K562 (cell line): ENCODE measurements at regions not wholly inside any gene's neighbourhood (a gene's known extent, or its start where the extent isn't known, plus 50 kb on each side); places are given as distances from the start of the nearest gene placed in this dataset.

Source experiments
- ATF1 ChIP-seq, 2 experiments: fragments of 450-650 bp in 1 of 2; IDR thresholded peaks; 2 replicates each; pipeline ENCODE4 v1.6.1; 2016; ENCODE audit warnings: missing compliant biosample characterization in 1 of 2, missing genetic modification characterization in 1 of 2
- BHLHE40 ChIP-seq: IDR thresholded peaks from 2 replicates; pipeline ENCODE4 v1.6.1; 2011; ENCODE audit warnings: low read length, improper control_type of control experiment
- FOSL1 ChIP-seq: fragments of 200-800 bp; sonication (Bioruptor generic); conservative IDR thresholded peaks from 2 replicates; pipeline ENCODE4 v1.6.1; 2016; ENCODE audit warnings: missing genetic modification characterization, missing compliant biosample characterization
- GABPA ChIP-seq: fragments of 200-800 bp; sonication (Bioruptor generic); conservative IDR thresholded peaks from 2 replicates; pipeline ENCODE4 v1.6.1; 2016; ENCODE audit warnings: low read depth, missing genetic modification characterization, missing compliant biosample characterization
- GABPB1 ChIP-seq: sonication (generic); formaldehyde crosslinking; IDR thresholded peaks from 2 replicates; pipeline ENCODE4 v1.8.0; 2022; ENCODE audit warnings: mild to moderate bottlenecking, missing genetic modification reagents
- MAFG ChIP-seq: fragments of 450-650 bp; conservative IDR thresholded peaks from 2 replicates; pipeline ENCODE4 v1.6.1; 2016; ENCODE audit warnings: missing genetic modification characterization, missing compliant biosample characterization
- NCOR1 ChIP-seq: fragments of 450-650 bp; IDR thresholded peaks from 2 replicates; pipeline ENCODE4 v1.6.1; 2016; ENCODE audit warnings: mild to moderate bottlenecking, moderate library complexity
- SOX6 ChIP-seq: fragments of 450-650 bp; IDR thresholded peaks from 2 replicates; pipeline ENCODE4 v1.6.1; 2014; ENCODE audit warnings: mild to moderate bottlenecking
- TEAD1 ChIP-seq, 2 experiments: fragments of 450-650 bp in 1 of 2; sonication (generic) in 1 of 2; formaldehyde crosslinking; IDR thresholded peaks; 2 replicates each; pipeline versions ENCODE4 v1.4.0 to v1.8.0; 2020 to 2022; ENCODE audit warnings: mild to moderate bottlenecking in 2 of 2, missing genetic modification reagents in 1 of 2
- THRAP3 ChIP-seq: fragments of 450-650 bp; IDR thresholded peaks from 2 replicates; pipeline ENCODE4 v1.6.1; 2016; ENCODE audit warnings: mild to moderate bottlenecking, inconsistent platforms, borderline replicate concordance
- TF ChIP-seq, protein P1 (sequence below): fragments of 450-650 bp; IDR thresholded peaks from 2 replicates; pipeline ENCODE4 v1.6.1; 2016; ENCODE audit warnings: low read depth
- TF ChIP-seq, protein P2 (sequence below): IDR thresholded peaks from 3 replicates; pipeline ENCODE4 v1.6.1; 2011; ENCODE audit warnings: borderline replicate concordance, mild to moderate bottlenecking, moderate library complexity; ENCODE audit not compliant: insufficient read length; ENCODE audit errors: extremely low read depth
- TF ChIP-seq, protein P3 (sequence below): sonication (generic); formaldehyde crosslinking; IDR thresholded peaks from 2 replicates; pipeline ENCODE4 v1.8.0; 2022; ENCODE audit warnings: missing genetic modification reagents, mild to moderate bottlenecking, moderate library complexity, borderline replicate concordance
- TF ChIP-seq, protein P4 (sequence below), 2 experiments: fragments of 450-650 bp; conservative IDR thresholded peaks; 2 replicates each; pipeline ENCODE4 v1.6.1; 2017; ENCODE audit warnings: mild to moderate bottlenecking in 2 of 2, moderate library complexity in 2 of 2

DNA sequence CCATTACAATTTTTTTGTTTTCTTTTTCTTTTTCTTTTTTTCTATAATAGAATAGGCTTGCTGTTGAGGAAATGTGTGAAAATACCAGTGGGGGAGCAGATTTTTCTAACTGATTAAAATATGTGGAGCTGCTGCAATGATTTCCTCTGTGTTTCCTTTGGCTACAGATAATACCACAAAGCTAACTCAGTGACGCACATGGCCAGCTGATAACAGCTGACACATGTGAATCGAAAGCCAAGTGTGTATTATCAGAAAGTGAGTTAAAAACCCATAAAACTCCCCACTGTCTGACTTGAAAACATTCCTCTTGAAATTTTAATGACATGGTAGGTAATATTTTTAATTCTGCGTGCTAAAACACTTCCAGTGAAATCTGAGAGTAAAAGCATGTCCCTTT is 70.8 kb upstream of the AHI1 start (continued):
- TF ChIP-seq, protein P1, sequence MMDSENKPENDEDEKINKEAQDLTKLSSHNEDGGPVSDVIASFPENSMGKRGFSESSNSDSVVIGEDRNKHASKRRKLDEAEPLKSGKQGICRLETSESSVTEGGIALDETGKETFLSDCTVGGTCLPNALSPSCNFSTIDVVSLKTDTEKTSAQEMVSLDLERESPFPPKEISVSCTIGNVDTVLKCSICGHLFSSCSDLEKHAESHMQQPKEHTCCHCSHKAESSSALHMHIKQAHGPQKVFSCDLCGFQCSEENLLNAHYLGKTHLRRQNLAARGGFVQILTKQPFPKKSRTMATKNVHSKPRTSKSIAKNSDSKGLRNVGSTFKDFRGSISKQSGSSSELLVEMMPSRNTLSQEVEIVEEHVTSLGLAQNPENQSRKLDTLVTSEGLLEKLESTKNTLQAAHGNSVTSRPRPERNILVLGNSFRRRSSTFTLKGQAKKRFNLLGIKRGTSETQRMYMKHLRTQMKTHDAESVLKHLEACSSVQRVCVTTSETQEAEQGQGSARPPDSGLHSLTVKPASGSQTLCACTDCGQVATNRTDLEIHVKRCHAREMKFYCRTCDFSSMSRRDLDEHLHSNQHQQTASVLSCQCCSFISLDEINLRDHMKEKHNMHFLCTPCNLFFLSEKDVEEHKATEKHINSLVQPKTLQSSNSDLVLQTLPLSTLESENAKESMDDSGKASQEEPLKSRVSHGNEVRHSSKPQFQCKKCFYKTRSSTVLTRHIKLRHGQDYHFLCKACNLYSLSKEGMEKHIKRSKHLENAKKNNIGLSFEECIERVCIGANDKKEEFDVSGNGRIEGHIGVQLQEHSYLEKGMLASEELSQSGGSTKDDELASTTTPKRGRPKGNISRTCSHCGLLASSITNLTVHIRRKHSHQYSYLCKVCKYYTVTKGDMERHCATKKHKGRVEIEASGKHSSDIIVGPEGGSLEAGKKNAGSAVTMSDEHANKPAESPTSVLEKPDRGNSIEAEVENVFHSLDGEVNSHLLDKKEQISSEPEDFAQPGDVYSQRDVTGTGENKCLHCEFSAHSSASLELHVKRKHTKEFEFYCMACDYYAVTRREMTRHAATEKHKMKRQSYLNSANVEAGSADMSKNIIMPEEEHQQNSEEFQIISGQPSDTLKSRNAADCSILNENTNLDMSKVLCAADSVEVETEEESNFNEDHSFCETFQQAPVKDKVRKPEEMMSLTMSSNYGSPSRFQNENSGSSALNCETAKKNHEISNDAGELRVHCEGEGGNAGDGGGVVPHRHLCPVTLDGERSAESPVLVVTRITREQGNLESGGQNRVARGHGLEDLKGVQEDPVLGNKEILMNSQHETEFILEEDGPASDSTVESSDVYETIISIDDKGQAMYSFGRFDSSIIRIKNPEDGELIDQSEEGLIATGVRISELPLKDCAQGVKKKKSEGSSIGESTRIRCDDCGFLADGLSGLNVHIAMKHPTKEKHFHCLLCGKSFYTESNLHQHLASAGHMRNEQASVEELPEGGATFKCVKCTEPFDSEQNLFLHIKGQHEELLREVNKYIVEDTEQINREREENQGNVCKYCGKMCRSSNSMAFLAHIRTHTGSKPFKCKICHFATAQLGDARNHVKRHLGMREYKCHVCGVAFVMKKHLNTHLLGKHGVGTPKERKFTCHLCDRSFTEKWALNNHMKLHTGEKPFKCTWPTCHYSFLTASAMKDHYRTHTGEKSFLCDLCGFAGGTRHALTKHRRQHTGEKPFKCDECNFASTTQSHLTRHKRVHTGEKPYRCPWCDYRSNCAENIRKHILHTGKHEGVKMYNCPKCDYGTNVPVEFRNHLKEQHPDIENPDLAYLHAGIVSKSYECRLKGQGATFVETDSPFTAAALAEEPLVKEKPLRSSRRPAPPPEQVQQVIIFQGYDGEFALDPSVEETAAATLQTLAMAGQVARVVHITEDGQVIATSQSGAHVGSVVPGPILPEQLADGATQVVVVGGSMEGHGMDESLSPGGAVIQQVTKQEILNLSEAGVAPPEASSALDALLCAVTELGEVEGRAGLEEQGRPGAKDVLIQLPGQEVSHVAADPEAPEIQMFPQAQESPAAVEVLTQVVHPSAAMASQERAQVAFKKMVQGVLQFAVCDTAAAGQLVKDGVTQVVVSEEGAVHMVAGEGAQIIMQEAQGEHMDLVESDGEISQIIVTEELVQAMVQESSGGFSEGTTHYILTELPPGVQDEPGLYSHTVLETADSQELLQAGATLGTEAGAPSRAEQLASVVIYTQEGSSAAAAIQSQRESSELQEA: no peak
- 0 out of 2 replicates have a peak, but pooled peaks have one; percentile 31 for TF ChIP-seq GABPA (tag)
- peak; percentile 65; the same call in 1 of the 2 replicates for TF ChIP-seq SOX6
- peak in 1 of 2 experiments; percentile 76; a peak in 2 of 4 replicates for TF ChIP-seq TEAD1 (CRISPR knock-in tag; IDR thresholded peaks at IDR 0.05)
- no peak for TF ChIP-seq THRAP3
- no peak for TF ChIP-seq ATF1 (CRISPR knock-in tag; IDR thresholded peaks at IDR 0.05)
- peak; percentile 81 for TF ChIP-seq ATF1 (tag; IDR thresholded peaks at IDR 0.05)
- peak; percentile 79 for TF ChIP-seq FOSL1 (tag)
- TF ChIP-seq BHLHE40: peak; percentile 16; the same call in 1 of the 2 replicates
- TF ChIP-seq, protein P2, sequence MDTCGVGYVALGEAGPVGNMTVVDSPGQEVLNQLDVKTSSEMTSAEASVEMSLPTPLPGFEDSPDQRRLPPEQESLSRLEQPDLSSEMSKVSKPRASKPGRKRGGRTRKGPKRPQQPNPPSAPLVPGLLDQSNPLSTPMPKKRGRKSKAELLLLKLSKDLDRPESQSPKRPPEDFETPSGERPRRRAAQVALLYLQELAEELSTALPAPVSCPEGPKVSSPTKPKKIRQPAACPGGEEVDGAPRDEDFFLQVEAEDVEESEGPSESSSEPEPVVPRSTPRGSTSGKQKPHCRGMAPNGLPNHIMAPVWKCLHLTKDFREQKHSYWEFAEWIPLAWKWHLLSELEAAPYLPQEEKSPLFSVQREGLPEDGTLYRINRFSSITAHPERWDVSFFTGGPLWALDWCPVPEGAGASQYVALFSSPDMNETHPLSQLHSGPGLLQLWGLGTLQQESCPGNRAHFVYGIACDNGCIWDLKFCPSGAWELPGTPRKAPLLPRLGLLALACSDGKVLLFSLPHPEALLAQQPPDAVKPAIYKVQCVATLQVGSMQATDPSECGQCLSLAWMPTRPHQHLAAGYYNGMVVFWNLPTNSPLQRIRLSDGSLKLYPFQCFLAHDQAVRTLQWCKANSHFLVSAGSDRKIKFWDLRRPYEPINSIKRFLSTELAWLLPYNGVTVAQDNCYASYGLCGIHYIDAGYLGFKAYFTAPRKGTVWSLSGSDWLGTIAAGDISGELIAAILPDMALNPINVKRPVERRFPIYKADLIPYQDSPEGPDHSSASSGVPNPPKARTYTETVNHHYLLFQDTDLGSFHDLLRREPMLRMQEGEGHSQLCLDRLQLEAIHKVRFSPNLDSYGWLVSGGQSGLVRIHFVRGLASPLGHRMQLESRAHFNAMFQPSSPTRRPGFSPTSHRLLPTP: no peak
- TF ChIP-seq, protein P3, sequence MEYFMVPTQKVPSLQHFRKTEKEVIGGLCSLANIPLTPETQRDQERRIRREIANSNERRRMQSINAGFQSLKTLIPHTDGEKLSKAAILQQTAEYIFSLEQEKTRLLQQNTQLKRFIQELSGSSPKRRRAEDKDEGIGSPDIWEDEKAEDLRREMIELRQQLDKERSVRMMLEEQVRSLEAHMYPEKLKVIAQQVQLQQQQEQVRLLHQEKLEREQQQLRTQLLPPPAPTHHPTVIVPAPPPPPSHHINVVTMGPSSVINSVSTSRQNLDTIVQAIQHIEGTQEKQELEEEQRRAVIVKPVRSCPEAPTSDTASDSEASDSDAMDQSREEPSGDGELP: peak; percentile 56; the same call in 1 of the 2 replicates
- no peak for TF ChIP-seq GABPB1 (CRISPR knock-in tag)
- peak; percentile 10; the same call in 1 of the 2 replicates for TF ChIP-seq NCOR1
- peak; percentile 52 for TF ChIP-seq MAFG
- TF ChIP-seq, protein P4, sequence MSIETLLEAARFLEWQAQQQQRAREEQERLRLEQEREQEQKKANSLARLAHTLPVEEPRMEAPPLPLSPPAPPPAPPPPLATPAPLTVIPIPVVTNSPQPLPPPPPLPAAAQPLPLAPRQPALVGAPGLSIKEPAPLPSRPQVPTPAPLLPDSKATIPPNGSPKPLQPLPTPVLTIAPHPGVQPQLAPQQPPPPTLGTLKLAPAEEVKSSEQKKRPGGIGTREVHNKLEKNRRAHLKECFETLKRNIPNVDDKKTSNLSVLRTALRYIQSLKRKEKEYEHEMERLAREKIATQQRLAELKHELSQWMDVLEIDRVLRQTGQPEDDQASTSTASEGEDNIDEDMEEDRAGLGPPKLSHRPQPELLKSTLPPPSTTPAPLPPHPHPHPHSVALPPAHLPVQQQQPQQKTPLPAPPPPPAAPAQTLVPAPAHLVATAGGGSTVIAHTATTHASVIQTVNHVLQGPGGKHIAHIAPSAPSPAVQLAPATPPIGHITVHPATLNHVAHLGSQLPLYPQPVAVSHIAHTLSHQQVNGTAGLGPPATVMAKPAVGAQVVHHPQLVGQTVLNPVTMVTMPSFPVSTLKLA (conservative IDR thresholded peaks at IDR 0.05): 0 out of 4 replicates have a peak, but pooled peaks of 1 of the 2 experiments have one; percentile 35
